Prostate gland (tissue), 2 donors: ENCODE measurements at regions not wholly inside any gene's neighbourhood (a gene's known extent, or its start where the extent isn't known, plus 50 kb on each side); places are given as distances from the start of the nearest gene placed in this dataset.

Source experiments
- CTCF ChIP-seq, 4 experiments: fragments of 200-600 bp in 2 of 4; fragments of 450-650 bp in 2 of 4; sonication (generic) in 2 of 4; IDR thresholded peaks; 1 replicate in 3 of 4; 2 replicates in 1 of 4; pipeline ENCODE4 v1.5.1; 2016 to 2019; ENCODE audit warnings: antibody characterized with exemption in 4 of 4, mild to moderate bottlenecking in 2 of 4, moderate library complexity in 2 of 4
- POLR2A ChIP-seq: fragments of 450-650 bp; IDR thresholded peaks from one replicate; pipeline ENCODE4 v1.6.1; 2016; ENCODE audit warnings: antibody characterized with exemption, mild to moderate bottlenecking

- TF ChIP-seq CTCF (IDR thresholded peaks at IDR 0.05), result no peak
- no peak for TF ChIP-seq POLR2A
Measured at GRCh38 chr7:36796850-36797536, 72.7 kb upstream of the AOAH start.
